NCI-H1105 treated with DMSO at 0.1 percent for 48 hours (cell line): ENCODE measurements at regions not wholly inside any gene's neighbourhood (a gene's known extent, or its start where the extent isn't known, plus 50 kb on each side); places are given as distances from the start of the nearest gene placed in this dataset.

Experiments
- DNase-seq: peaks from one replicate; lab custom pipeline; 2025; lab: John Stamatoyannopoulos, UW

DNA sequence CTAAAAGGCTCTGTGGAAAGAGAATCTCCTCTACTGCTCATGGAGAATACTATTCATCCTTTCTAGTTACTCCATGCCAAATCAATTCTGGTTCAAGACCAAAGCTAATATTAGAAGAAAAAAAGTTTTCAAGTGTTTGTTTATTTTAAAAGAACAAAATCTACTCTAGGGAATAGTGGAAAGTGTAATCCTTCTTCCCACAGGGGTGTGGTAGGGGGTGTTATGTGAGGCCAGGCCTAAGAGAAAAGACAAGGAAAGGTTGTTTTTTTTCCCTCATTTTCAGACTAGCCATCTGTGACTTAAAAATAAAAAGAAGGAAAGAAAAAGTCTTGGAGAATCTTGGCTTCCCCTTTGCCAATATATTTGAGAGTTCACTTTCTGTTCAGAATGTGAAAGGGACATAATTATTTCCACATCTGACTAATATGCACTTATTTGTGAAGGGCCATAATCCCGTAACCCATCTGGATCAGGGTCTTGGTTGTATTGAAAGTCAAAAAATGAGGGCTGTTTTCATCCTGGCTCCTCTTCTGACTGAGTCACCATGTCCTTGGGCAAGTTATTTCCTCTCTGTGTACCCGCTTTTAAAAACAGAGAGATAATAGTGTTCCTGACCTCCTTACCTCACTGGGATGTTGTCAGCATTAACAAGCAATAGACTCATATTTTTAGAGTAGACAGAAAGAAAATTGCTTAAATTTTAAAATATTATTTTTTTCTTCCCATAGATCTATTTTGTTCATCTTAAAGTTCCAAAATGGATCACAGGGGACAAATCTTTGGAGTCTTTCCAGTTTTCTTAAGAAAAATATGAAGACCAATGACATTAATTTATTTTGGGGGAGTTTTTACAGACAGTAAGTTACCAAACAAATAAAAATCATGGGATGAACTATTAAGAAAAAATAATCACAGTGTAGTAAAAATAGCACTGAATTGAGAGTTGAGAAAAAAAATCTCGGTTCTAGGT lies 233.7 kb downstream of the IBTK start:
- DNase-seq = no peak

DNA sequence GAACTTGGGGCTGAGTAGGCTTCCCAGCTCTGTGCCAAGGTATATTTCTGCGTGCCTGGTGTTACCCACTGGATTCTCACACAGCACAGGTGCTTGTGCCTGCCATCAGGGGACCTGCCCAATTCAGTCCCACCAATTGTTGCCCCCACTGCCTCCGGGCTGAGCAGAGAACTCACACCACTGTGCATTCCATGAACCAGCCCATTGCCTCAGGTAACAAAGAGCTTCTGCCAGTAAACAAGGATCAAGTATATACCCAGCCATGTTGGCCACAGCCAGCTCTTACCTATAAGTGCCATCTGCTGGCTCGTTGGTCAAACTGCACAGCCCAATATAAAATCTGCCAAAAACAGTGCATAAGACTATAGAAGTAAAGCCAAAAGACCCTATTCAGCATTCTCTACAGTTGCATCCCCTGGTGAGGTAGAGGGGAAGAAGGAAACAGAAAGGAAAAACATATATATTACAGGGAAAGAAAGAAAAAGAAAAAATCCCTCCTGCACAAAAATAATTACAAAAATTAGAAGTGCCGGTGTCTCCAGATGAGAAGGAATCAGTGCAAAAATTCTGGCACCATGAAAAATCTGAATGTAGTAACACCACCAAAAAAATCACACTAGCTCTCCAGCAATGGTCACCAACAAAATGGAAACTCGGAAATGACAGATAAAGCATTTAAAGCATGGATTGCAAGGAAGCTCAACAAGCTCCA lies 241.4 kb downstream of the IBTK start:
- peak; percentile 20 for DNase-seq

DNA sequence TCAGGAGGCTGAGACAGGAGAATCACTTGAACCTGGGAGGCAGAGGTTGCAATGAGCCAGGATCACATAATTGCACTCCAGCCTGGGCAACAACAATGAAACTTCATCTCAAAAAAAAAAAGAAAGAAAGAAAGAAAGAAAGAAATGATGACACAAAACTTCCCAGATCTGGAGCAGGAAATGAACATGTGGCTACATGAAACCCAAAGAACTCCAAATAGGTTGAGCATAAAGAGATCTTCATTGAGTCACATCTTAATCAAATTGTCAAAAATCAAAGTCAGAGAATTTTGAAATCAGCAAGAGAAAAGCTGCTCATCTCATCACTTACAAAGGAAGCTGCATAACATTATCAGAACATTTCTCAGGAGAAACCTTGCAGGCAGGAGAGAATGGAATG lies 247.0 kb downstream of the IBTK start:
- DNase-seq = no peak

DNA sequence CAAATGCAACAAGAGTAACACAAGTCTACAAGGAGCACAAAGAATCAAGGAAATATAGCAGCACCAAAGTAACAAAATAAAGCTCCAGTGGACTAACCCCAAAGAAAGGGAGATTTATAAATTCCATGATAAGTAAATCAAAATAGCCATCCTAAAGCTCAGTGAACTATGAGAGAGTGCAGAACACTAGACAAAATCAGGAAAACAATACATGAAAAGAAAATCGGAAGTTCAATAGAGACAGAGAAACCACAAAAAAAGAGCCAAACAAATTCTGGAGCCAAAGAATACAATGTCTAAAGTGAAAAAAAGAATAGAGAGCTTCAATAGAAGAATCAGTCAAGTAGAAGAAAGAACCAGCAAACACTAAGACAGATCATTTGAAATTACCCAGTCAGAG lies 247.3 kb upstream of the TENT5A start:
- no peak for DNase-seq

DNA sequence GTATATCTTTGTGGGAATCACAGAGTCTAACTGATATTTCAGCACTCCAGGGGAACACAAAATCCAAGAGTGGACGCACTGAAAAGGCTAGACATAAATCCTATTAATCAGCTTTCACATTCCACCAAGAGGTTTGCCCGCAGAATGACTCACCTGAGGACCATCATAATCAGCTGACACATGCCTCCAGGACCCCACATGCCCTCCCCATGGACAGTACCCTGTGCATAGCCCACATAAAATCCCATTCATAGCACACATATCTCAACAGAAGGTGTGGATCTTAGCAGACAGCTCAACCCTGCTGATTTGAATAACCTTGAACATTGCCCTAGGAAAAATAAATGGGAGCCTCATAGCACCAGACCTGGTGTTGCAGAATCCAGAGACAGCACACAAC lies 246.8 kb upstream of the TENT5A start:
- no peak for DNase-seq

DNA sequence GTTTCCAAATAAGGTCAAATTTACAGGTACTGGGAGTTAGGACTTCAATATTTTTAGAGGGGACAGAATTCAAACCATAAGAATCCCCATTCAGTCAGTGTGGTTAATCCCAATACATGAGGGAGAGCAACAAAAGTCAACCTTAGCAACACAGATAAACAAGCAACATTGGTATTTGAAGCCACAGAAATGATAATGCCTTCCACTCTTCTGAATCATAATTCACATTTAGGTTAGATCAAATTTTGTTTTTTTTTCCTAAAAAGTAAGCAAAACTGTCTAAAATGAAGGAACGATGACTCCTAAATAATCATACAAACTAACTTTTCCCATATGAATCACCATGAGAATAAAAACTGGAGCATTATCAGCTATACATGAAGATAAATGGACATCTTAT lies 246.0 kb upstream of the TENT5A start:
- no peak for DNase-seq

DNA sequence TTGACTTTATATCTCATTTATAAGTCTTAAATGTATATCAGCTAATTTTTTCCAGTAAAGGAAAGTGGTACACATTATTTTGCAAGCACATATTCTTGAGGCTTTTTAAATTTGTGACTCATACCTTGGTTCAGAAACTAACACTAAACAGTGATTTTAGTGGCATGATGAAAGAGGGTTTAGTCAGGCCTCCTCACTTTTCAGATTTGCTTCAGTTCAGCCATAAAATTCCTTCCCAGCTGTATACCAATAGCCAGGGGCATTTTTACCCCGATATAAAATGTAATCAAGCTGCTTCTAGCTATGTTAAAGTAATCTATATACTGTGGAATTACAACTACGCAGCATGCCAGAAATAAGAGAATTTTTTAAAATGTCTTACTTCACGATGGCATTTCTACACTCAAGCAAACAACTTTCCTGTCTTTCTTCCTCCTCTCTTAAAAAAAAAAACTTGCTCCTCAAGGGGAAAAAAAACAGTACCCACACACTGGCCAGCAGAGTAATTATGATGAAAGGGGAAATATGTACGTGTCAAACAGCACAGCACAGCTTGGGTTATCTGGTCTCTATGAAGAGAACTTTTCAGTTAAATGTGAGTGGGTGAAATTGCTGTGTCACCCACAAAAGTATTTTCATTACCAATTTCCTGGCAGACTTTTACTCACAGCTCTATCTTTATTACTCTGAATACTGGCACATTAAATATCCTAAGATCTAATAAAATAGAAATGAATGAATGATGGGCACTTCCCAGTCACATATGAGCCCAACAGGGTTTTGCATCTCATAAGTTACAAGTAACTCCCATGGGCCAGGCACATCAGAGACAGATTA lies 244.8 kb upstream of the TENT5A start:
- DNase-seq = no peak

DNA sequence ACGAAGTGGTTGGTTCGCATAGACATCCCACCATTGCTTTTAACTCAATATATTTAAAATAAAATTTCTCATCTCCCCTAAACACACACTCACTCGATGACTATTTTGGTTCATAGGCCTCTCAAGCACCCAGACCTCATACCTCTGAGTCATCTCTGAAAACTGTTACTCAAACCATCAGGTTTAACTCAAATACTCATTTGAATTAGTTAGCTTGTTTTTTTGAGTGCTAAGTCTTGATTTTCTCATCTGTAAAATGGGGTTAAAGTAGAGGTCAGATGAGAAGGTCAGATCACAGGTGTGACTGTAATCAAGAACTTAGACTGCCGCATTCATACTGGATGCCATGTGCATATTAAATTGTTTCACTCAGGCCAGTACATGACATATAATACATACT lies 243.9 kb upstream of the TENT5A start:
- DNase-seq = no peak

DNA sequence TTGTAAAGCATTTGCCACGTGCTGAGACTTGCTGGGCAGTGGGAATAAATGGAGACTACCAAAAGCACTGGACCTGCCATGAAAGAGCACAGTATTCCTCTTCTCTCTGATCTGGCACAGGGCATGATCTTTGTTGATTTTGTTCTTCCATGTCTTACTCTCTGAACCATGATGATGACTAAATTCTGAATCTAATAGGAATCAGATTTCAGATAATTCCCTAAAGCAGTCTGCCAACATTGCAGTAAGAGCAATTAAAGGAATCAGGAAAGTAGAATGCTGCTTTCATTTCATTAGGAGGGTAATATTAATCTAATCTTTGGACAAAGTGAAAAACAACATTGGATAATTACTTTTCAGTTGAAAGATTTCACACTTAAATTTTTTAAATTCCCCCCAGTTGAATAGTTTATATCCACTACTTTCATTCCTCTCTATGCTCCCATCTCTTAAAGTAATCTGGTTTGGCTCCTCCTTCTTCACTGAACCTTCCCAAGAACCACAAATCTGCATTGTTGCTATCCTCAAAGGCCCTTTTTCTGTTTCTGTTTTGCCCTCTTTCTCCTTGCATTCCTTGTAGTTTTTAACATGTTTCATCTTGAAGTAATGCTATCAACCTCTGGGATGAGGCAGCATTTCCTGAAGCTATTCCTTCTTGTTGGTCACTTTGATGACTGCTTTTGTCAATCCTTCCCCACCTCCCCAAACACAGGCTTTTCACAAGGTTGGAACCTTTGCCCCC lies 243.2 kb upstream of the TENT5A start:
- peak; percentile 91 for DNase-seq

DNA sequence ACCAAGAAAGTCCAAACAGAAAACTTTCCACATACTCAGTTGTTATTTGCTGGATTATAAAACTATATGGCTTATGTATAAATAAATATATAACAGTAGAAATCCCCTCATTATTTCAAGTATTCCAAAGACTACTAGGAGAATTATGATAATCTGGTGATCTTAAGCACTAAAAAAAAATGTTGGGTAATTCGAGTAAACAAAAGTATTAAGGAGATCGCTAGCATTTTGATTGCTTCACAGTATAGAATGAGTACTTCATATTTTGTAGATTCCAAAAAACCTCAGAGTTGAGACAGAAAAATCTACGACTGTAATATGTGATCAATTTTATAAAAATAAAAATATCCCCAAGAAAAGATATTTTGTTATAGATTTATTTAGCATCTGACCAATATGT lies 236.4 kb upstream of the TENT5A start:
- DNase-seq = no peak

DNA sequence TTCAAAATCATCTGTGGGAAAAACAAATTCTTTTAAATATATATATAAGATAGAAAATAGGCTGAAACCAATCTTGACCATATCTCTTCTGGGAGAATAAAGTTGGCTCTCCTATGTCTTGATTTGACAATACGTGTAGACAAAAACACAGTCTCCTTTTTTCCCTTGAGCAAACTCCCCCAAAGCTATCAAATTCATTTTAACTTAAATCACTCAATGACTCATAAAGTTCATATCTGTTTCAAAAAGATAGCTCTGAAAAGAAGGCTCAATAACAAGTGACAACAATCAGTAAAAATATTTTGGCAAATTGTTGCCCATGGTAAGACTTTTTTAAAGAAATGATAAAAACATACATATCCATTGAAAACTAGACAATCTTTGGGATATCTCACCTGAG lies 236.0 kb upstream of the TENT5A start:
- DNase-seq = no peak

DNA sequence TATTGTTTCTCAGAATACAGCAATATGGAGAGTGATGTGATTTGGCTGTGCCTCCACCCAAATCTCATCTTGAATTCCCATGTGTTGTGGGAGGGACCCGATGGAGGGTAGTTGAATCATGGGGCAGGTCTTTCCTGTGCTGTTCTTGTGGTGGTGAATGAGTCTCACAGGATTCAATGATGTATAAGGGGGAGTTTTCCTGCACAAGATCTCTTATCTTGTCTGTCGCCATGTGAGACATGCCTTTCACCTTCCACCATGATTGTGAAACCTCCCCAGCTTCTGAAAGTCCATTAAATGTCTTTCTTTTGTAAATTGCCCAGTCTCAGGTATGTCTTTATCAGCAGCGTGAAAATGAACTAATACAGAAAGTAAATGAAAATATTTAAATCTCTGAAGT lies 234.8 kb upstream of the TENT5A start:
- no peak for DNase-seq

DNA sequence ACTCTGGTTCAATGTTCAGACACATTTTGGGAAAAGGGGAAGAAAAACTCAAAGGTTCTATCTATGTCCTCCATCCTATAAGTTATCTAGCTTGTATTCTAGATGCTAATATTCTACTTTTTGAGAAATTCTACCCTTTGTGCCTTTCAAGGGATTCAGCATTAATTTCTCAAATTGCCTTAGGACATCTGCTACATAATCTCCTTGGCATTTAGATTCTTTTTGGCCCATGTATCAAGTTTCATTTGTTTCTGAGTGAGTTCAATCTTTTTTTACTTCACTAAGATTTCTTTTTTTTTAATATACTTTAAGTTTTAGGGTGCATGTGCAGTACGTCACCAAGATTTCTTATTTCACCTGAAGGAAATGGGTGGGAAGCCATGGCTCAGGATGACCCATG lies 232.7 kb upstream of the TENT5A start:
- DNase-seq = no peak

DNA sequence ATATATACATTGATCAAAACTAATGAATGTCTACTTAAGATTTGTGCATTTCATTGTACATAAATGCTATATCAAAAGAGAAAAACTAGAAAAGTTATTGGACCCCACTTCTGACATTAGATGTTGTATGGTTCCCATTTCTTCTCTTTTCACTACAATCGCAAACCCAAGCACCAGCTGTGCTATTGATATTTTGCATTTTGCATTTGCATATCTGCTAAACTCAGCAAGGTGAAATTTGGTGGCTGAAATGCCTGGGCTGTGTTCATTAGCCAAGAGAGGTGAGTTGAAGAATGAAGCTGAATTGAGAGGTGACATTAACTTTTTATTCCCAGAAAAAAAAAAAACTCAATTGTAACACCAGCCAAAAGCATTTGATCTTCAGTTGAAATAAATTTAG lies 232.1 kb upstream of the TENT5A start:
- DNase-seq = no peak

DNA sequence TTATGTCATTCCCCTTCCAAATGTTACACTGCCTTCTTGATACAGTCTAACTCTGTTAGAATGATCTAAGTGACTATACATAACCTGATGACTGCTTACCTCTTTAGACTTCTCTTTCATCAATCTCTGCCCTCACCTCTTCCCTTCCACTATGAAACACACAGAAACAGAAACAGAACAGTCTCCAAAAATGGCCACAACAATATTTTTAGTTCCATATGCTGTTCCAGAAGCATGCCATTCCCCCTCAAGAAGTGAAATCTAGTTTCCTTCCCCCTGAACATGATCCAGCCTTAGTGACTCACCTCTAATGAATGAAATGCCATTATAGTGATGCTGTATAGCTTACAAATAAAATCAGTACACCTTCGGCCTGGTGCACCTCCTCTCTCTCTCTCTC lies 229.3 kb upstream of the TENT5A start:
- no peak for DNase-seq

DNA sequence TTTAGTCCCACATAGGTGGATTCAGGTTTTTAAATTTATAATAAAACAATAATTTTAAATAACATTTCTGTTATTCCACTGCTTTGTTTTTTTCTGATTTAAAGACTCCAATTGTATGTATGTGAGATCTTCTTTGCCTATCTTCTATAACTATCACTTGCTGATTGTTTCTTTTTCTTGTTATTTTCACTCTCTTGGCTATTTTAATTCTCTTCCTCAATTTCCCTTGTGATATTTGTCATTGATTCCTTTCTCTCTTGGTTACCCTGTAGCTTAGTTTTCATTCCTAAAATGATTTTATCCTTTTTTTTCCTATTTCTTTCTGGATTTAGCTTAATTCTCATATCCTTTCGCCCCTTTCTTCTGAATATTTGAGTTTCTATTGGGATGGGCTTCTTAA lies 227.3 kb upstream of the TENT5A start:
- DNase-seq = no peak

DNA sequence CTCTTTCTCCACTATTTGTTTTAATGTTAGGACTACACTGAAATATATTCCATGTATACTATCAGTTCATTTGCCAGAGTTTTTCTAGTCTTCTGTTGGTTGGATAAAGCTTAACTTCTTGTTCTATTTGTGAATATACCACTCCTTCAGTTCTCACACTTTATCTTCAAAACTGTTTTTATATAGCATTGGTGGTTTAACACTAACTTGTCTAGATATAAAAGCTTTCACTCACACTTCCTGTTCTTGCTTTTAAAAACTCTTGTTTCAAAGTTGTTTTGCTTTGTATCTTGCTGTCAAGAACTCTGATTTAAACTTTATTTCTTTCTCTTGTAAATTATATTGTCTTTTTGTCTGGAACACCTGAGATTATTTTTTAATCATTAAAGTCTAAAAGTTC lies 226.8 kb upstream of the TENT5A start:
- no peak for DNase-seq

DNA sequence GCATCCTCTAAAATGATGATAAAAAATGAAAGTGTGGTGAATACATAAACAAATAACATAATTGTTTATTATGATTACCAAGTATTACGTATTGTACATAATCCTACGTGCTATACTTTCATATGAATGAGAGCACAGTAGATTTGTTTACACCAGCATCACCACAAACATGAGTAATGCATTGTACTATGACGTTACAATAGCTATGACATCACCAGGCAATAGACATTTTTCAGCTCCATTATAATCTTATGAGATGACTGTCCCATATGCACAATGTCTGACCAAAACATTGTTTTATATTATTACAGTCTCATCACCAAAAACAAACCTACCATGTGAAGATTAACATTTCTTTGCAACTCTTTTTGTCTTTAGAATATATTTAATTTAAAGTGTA lies 225.7 kb upstream of the TENT5A start:
- DNase-seq = no peak

DNA sequence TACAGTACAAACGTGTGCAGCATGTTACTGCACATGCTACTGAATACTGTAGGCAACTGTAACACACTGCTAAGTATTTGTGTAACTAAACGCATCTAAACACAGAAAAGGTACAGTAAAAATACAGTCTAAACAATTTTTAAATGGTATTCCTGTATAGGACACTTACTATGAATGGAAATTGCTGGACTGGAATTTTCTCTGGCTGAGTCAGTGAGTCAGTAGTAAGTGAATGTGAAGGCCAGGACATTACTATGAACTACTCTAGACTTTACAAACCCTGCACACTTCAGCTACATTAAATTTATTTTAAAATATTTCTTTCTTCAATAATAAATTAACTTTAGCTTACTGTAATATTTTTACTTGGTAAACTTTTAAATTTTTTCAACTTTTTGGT lies 225.0 kb upstream of the TENT5A start:
- DNase-seq = no peak

DNA sequence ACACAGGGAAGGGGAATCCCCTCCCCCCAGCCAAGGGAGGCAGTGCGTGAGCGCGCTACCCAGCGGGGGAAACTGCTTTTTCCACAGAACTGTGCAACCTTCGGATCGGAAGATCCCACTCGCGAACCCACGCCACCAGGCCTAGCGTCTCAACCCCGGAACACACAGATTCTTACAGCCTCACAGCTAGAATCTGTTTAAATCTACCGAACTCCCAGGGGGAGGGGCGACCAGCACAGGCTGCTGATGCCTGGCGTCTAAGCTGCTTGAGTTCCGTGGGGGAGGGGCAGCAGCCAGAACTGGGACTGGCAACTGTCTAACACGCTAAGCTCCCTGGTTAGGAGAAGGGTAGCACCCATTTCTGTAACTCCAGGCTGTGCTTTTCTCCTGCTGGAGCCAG lies 217.3 kb upstream of the TENT5A start:
- no peak for DNase-seq

DNA sequence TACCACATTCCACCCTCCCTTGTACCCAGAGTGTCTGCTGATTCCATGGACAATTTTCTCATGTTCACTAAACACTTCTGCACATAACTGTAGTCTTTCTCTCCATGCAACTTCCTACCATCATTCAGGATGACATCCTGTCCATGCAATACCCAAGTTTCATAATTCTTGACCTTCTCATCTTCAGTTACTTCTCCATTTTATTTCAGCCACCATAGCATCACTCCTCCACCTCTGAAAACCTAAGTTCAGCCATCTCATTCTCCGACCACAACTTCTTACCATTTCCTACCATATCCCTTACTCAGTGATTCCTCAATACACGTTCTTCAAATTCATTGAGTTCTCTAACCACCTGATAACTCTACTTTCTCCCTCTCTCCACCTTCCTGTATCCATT lies 216.5 kb upstream of the TENT5A start:
- no peak for DNase-seq

DNA sequence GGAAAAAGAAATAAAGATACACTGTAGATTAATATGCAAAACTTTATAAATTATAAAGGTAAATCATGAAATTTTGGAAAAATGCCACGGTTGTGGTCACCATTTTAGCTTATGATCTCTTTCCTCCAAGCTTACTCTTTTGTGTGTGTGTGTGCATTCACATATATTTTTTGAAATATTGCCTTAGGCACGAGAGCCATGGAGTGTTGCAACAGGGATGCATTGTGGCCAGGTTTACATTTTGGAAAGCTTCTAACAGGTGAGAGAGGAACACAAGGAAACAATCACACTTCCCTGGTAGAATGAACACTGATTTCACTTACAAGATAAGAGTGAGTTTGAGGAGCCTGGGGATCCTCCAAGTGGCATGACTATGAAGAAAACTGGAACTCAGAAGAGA lies 214.5 kb upstream of the TENT5A start:
- no peak for DNase-seq
